HG03103 (cell line): ENCODE measurements at regions not wholly inside any gene's neighbourhood (a gene's known extent, or its start where the extent isn't known, plus 50 kb on each side); places are given as distances from the start of the nearest gene placed in this dataset.

ENCODE experiments used
- ATAC-seq: cut with Tn5 transposase; IDR thresholded peaks from one replicate; pipeline ENCODE4 v1.9.1; 2021; ENCODE audit warnings: low read depth; ENCODE audit not compliant: unreplicated experiment

GRCh38 chr22:34950489-34950888 lies 115.5 kb upstream of the ISX start:
- ATAC-seq = no peak

DNA sequence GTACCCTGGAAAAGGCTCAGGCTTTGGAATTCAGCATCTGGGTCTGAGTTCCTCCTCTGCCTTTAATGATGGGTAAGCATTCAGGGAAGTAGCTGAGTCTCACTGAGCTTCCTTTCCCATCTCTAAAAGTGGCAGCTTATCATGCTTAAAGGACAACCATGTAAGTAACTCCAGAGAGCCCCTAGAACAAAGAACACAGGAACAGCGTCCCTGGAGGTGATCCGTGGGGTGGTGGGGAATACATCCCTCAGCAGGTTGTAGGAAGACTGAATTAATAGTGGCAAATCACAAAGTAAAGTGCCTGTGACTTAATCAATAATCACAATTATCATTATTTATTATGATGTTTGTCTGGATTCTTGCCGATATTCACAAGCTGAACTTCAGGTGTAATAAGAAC lies 114.7 kb upstream of the ISX start:
- ATAC-seq = no peak

- no peak for ATAC-seq
Observed at GRCh38 chr22:34960005-34960404, 106.0 kb upstream of the ISX start.

GRCh38 chr22:34966980-34967565 lies 98.9 kb upstream of the ISX start:
- ATAC-seq = no peak

- ATAC-seq = no peak
Observed at GRCh38 chr22:34969001-34969790, 96.8 kb upstream of the ISX start.

DNA sequence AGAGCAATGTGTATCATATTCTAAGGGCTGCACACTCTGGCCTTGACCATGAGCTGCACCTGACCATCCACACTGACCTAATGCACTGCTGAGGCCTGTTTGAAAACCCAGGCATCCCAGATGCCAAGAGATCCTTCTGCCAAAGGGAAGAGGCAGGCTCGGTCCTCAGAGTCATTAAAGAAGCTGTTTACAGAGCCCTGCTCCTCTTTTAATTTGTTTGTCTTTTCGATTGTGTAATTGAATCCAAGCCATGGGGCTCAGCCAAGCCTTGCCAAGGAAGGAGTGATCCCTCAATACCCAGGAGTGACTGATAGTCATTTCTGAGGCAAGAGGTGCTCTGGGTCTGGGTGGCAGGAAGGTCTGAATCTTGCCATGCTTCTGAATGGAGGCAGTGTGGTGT lies 94.5 kb upstream of the ISX start:
- ATAC-seq = no peak

- ATAC-seq = no peak
Observed at GRCh38 chr22:34972191-34972897, 93.6 kb upstream of the ISX start.

DNA sequence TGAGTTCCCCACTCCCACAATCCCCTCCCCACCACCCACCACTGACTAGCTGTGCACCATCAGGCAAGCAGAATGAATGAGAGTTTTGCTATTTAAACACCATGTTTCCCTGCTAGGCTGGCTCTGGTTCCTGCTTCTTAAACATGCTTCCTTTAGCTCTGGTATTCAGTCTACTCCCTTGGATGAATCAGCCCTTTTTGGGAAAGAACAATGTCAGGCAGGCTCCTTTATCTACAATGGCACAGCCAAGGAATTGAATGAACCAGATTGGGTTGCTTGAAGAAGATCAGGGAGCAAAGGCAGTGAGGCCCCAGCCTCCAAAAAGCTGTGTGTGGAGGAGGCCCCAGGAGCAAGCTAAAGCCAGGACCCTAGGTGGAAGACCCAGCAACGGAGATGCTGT lies 92.9 kb upstream of the ISX start:
- ATAC-seq = no peak

- ATAC-seq = no peak
Observed at GRCh38 chr22:34973926-34974325, 92.0 kb upstream of the ISX start.

- no peak for ATAC-seq
Observed at GRCh38 chr22:34975721-34976120, 90.2 kb upstream of the ISX start.

GRCh38 chr22:34976474-34976873 lies 89.5 kb upstream of the ISX start:
- ATAC-seq = no peak

- ATAC-seq = no peak
Observed at GRCh38 chr22:34976886-34977285, 89.1 kb upstream of the ISX start.

DNA sequence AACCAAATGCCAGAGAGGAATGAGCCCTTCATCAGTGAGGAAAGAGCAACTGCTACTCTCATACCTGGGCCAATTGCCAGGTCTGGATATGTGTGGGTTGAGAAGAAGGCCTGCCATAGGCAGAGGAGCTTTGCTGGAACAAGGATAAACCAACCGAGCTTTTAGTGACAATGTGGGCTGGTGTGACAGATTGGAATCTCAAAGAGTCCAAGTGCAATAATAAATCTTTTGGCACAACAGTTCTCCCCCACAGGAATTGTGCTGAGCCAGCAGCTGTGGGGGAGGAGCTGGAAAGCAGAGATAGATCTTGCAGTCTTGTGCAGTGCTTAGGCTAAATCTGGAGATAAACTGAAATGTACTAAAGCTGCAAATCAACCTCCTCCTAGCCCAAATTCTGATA lies 79.4 kb upstream of the ISX start:
- ATAC-seq = no peak

GRCh38 chr22:34992672-34993071 lies 73.3 kb upstream of the ISX start:
- ATAC-seq = no peak

GRCh38 chr22:34993548-34993947 lies 72.4 kb upstream of the ISX start:
- ATAC-seq = no peak

- ATAC-seq = no peak
Observed at GRCh38 chr22:34997633-34998299, 68.2 kb upstream of the ISX start.

DNA sequence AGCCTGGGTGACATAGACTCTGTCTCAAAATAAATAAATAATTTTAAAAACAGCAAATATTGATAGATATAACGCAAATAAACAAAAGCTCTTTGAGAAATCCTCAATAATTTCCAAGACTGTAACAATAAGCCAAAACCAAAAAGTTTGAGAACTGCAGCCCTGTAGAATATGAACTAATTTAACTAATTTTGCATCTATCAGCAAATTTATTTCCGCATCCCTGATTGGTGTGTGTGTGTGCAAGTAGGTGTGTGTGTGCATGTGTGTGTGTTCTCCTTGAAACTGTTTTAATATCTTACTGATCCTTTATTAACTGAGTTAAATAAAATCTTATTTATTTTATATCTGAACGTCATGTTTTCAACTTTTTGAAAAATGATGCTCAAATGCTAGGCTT lies 67.0 kb upstream of the ISX start:
- no peak for ATAC-seq

GRCh38 chr22:35008213-35008612 lies 57.7 kb upstream of the ISX start:
- no peak for ATAC-seq

GRCh38 chr22:35010543-35010942 lies 55.4 kb upstream of the ISX start:
- no peak for ATAC-seq

DNA sequence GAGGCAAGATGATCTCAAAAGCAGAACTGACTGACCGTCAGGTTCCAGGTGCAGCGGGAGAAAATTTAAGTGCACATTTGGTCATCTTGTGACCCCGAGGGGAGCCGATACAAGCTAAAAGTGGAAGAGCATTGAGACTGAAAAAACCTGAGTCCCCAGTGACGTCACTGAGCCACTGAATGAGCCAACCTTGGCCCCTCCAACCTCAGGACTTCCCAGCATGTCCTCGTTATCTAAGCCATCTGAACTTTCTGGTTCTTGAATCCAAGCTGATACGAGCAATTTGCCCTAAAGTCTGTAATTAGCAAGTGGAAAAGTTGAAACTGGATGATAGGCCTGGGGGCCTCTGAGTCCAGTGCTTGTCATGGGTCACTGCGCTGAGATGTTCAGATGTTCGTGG lies 51.1 kb upstream of the ISX start:
- no peak for ATAC-seq
